IgD-negative memory B cell (primary cell): ENCODE measurements at regions not wholly inside any gene's neighbourhood (a gene's known extent, or its start where the extent isn't known, plus 50 kb on each side); places are given as distances from the start of the nearest gene placed in this dataset.
"Not testable (repeated sequence)": the region's sequence is repeated elsewhere in the genome, so short reads cannot be mapped to it uniquely, and the experiment has no call there.

Experiments used
- H3K27ac Mint-ChIP-seq, 3 donors: one replicate each; pipeline ENCODE4 v1.8.0; 2020 to 2022; ENCODE audit warnings: mild to moderate bottlenecking in 3 of 3, mixed read lengths in 3 of 3, moderate library complexity in 1 of 3
- H3K27me3 Mint-ChIP-seq: one replicate; pipeline ENCODE4 v1.8.0; 2021; ENCODE audit warnings: mixed read lengths
- H3K36me3 Mint-ChIP-seq: one replicate; pipeline ENCODE4 v1.8.0; 2020; ENCODE audit warnings: mild to moderate bottlenecking, mixed read lengths
- H3K4me1 Mint-ChIP-seq, 3 donors: one replicate each; pipeline ENCODE4 v1.8.0; 2020 to 2022; ENCODE audit warnings: mixed read lengths in 3 of 3, mild to moderate bottlenecking in 1 of 3
- H3K4me3 Mint-ChIP-seq, 4 donors: one replicate each; pipeline ENCODE4 v1.8.0; 2020 to 2022; ENCODE audit warnings: mild to moderate bottlenecking in 4 of 4, mixed read lengths in 4 of 4, moderate library complexity in 3 of 4
- H3K9me3 Mint-ChIP-seq, 3 donors: one replicate each; pipeline ENCODE4 v1.8.0; 2020 to 2021; ENCODE audit warnings: mixed read lengths in 3 of 3, mild to moderate bottlenecking in 1 of 3

- Mint-ChIP-seq H3K9me3 (no peaks in the 10 kb centered on the region), H3K4me3 (no peak overlapping the region), H3K36me3 (peaks cover 1% of the 10 kb centered on the region), H3K4me1 (no peaks in the 10 kb centered on the region), H3K27me3 (peaks cover 3% of the 10 kb centered on the region), H3K27ac (no peak overlapping the region)
Measured at GRCh38 chr2:65583061-65583460, 150.7 kb upstream of the SPRED2 start.

- Mint-ChIP-seq H3K4me3 (no peak overlapping the region), H3K27me3 (peaks cover 3% of the 10 kb centered on the region), H3K9me3 (no peaks in the 10 kb centered on the region), H3K27ac (no peak overlapping the region), H3K36me3 (no peaks in the 10 kb centered on the region), H3K4me1 (no peaks in the 10 kb centered on the region)
Measured at GRCh38 chr2:65582364-65582763, 150.0 kb upstream of the SPRED2 start.

GRCh38 chr2:65580824-65581223 lies 148.4 kb upstream of the SPRED2 start:
- H3K4me1 Mint-ChIP-seq: no peaks in the 10 kb centered on the region
- peaks cover 3% of the 10 kb centered on the region for H3K27me3 Mint-ChIP-seq
- no peak overlapping the region for H3K27ac Mint-ChIP-seq
- H3K9me3 Mint-ChIP-seq: no peaks in the 10 kb centered on the region
- no peaks in the 10 kb centered on the region for H3K36me3 Mint-ChIP-seq
- H3K4me3 Mint-ChIP-seq: no peak overlapping the region

GRCh38 chr2:65579506-65580235 lies 147.3 kb upstream of the SPRED2 start:
- Mint-ChIP-seq H3K4me3 (no peak overlapping the region), H3K9me3 (no peaks in the 10 kb centered on the region), H3K4me1 (peaks cover 0 to 2% (median 0%) of the 10 kb centered on the region in 3 donors), H3K27me3 (peaks cover 3% of the 10 kb centered on the region), H3K36me3 (no peaks in the 10 kb centered on the region), H3K27ac (no peak overlapping the region)

- Mint-ChIP-seq H3K9me3 (no peaks in the 10 kb centered on the region), H3K27me3 (peaks cover 3% of the 10 kb centered on the region), H3K4me1 (peaks cover 0 to 6% (median 4%) of the 10 kb centered on the region in 3 donors), H3K4me3 (no peak overlapping the region), H3K27ac (no peak overlapping the region), H3K36me3 (no peaks in the 10 kb centered on the region)
Measured at GRCh38 chr2:65577654-65578053, 145.3 kb upstream of the SPRED2 start.

- H3K27me3 Mint-ChIP-seq: no peaks in the 10 kb centered on the region
- peaks cover 0 to 6% (median 4%) of the 10 kb centered on the region in 3 donors for H3K4me1 Mint-ChIP-seq
- H3K27ac Mint-ChIP-seq: no peak overlapping the region
- no peak overlapping the region for H3K4me3 Mint-ChIP-seq
- H3K9me3 Mint-ChIP-seq: no peaks in the 10 kb centered on the region
- H3K36me3 Mint-ChIP-seq: no peaks in the 10 kb centered on the region
Measured at GRCh38 chr2:65576861-65577601, 144.6 kb upstream of the SPRED2 start.

- no peaks in the 10 kb centered on the region for H3K36me3 Mint-ChIP-seq
- no peaks in the 10 kb centered on the region for H3K27me3 Mint-ChIP-seq
- H3K4me3 Mint-ChIP-seq: no peak overlapping the region
- no peak overlapping the region for H3K27ac Mint-ChIP-seq
- H3K4me1 Mint-ChIP-seq: peaks cover 0 to 6% (median 4%) of the 10 kb centered on the region in 3 donors
- no peaks in the 10 kb centered on the region for H3K9me3 Mint-ChIP-seq
Measured at GRCh38 chr2:65576278-65576677, 143.9 kb upstream of the SPRED2 start.

GRCh38 chr2:65574993-65575392 lies 142.6 kb upstream of the SPRED2 start:
- H3K27me3 Mint-ChIP-seq: peaks cover 3% of the 10 kb centered on the region
- no peak overlapping the region for H3K4me3 Mint-ChIP-seq
- H3K4me1 Mint-ChIP-seq: peaks cover 0 to 6% (median 4%) of the 10 kb centered on the region in 3 donors
- H3K36me3 Mint-ChIP-seq: no peaks in the 10 kb centered on the region
- H3K9me3 Mint-ChIP-seq: no peaks in the 10 kb centered on the region
- H3K27ac Mint-ChIP-seq: no peak overlapping the region

- H3K4me3 Mint-ChIP-seq, H3K36me3 Mint-ChIP-seq, H3K27ac Mint-ChIP-seq, H3K4me1 Mint-ChIP-seq, H3K9me3 Mint-ChIP-seq, H3K27me3 Mint-ChIP-seq: not testable (repeated sequence)
Measured at GRCh38 chr2:65568656-65569440, 136.4 kb upstream of the SPRED2 start.

GRCh38 chr2:65566617-65567016 lies 134.2 kb upstream of the SPRED2 start:
- no peaks in the 10 kb centered on the region for H3K9me3 Mint-ChIP-seq
- peaks cover 10% of the 10 kb centered on the region for H3K27me3 Mint-ChIP-seq
- H3K27ac Mint-ChIP-seq: no peak overlapping the region
- no peak overlapping the region for H3K4me3 Mint-ChIP-seq
- H3K4me1 Mint-ChIP-seq: peaks cover 0 to 6% (median 0%) of the 10 kb centered on the region in 3 donors
- no peaks in the 10 kb centered on the region for H3K36me3 Mint-ChIP-seq

- Mint-ChIP-seq H3K36me3 (no peaks in the 10 kb centered on the region), H3K27ac (no peak overlapping the region), H3K4me3 (no peak overlapping the region), H3K4me1 (peaks cover 0 to 6% (median 0%) of the 10 kb centered on the region in 3 donors), H3K27me3 (peaks cover 10% of the 10 kb centered on the region), H3K9me3 (no peaks in the 10 kb centered on the region)
Measured at GRCh38 chr2:65565681-65566080, 133.3 kb upstream of the SPRED2 start.

- H3K27me3 Mint-ChIP-seq: peaks cover 4% of the 10 kb centered on the region
- H3K4me3 Mint-ChIP-seq: no peak overlapping the region
- H3K4me1 Mint-ChIP-seq: peaks cover 0 to 6% (median 0%) of the 10 kb centered on the region in 3 donors
- no peaks in the 10 kb centered on the region for H3K36me3 Mint-ChIP-seq
- no peaks in the 10 kb centered on the region for H3K9me3 Mint-ChIP-seq
- H3K27ac Mint-ChIP-seq: peak overlapping the region in 1 of 3 donors; percentile 65
Measured at GRCh38 chr2:65564299-65564698, 131.9 kb upstream of the SPRED2 start.

GRCh38 chr2:65562890-65563289 lies 130.5 kb upstream of the SPRED2 start:
- Mint-ChIP-seq H3K27ac (no peak overlapping the region), H3K4me3 (no peak overlapping the region), H3K4me1 (peaks cover 0 to 6% (median 0%) of the 10 kb centered on the region in 3 donors), H3K36me3 (no peaks in the 10 kb centered on the region), H3K27me3 (peaks cover 4% of the 10 kb centered on the region), H3K9me3 (no peaks in the 10 kb centered on the region)

GRCh38 chr2:65558743-65559142 lies 126.3 kb upstream of the SPRED2 start:
- no peak overlapping the region for H3K27ac Mint-ChIP-seq
- H3K4me3 Mint-ChIP-seq: no peak overlapping the region
- H3K36me3 Mint-ChIP-seq: no peaks in the 10 kb centered on the region
- peaks cover 10 to 13% (median 11%) of the 10 kb centered on the region in 3 donors for H3K4me1 Mint-ChIP-seq
- H3K9me3 Mint-ChIP-seq: no peaks in the 10 kb centered on the region
- peaks cover 8% of the 10 kb centered on the region for H3K27me3 Mint-ChIP-seq
